ENCODE measurements at regions not wholly inside any gene's neighbourhood (a gene's known extent, or its start where the extent isn't known, plus 50 kb on each side); places are given as distances from the start of the nearest gene placed in this dataset.
A peak's percentile ranks its signal among the peaks of the same experiment; 100 is the strongest.

DNA sequence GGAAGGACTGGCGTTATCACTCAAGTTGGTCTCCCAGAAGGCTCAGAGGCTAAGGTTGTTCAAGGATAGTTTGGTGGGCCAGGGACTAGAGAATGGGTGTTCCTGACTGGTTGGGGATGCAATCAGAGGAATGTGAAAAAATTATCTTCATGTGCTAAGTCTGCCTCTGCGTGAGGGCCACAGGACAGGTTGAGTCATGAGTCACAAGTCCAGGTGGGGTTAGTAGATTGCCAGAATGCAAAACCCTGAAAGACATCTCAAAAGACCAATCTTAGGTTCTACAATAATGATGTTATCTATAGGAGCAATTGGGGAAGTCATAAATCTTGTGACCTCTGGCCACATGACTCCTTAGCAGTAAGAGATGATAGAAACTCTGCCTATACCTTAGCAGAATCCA lies 220.1 kb upstream of the EEA1 start:
- no peak overlapping the region for H3K4me3 ChIP-seq
- no peak for TF ChIP-seq POLR2A (IDR thresholded peaks at IDR 0.05)
- TF ChIP-seq, protein P1, sequence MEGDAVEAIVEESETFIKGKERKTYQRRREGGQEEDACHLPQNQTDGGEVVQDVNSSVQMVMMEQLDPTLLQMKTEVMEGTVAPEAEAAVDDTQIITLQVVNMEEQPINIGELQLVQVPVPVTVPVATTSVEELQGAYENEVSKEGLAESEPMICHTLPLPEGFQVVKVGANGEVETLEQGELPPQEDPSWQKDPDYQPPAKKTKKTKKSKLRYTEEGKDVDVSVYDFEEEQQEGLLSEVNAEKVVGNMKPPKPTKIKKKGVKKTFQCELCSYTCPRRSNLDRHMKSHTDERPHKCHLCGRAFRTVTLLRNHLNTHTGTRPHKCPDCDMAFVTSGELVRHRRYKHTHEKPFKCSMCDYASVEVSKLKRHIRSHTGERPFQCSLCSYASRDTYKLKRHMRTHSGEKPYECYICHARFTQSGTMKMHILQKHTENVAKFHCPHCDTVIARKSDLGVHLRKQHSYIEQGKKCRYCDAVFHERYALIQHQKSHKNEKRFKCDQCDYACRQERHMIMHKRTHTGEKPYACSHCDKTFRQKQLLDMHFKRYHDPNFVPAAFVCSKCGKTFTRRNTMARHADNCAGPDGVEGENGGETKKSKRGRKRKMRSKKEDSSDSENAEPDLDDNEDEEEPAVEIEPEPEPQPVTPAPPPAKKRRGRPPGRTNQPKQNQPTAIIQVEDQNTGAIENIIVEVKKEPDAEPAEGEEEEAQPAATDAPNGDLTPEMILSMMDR (IDR thresholded peaks at IDR 0.05) = no peak
- peak in 1 of 3 donors; percentile 58 for DNase-seq
- no peaks in the 10 kb centered on the region for H3K9me3 ChIP-seq
- H3K4me1 ChIP-seq = peaks cover 0 to 18% (median 0%) of the 10 kb centered on the region in 4 donors
- no peaks in the 10 kb centered on the region for H3K27me3 ChIP-seq
- peak overlapping the region in 1 of 4 donors; percentile 26 for H3K27ac ChIP-seq
- H3K36me3 ChIP-seq = no peaks in the 10 kb centered on the region

DNA sequence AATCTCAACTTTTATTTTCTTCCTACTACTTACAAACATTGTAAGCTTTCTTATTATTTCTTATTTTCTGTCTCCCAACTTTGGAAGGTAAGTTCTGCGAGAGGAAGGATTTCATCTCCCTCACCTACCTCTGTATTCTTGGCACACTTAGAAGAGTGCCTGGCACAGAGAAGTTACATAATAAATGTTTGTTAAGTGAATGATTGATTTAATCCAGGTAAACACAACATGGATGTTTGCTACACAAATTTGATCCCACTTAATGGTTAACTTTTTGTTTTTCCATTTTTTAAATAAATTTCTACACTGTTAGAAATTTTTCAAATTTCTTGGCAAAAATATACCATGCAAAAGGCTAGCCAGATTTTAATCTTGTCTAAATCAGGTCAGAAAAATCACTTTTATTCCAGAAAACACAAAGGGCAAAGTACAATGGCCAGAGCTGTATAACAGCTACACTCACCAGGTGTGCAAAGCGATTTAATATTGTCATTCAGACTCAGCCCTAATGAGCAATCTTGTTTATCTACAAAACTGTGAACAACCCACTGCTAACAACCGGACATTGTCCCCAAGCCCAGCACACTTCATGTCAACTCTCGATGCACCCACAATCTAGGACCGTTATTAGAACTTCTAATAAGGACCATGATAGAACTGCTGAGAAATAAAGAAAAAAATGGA lies 222.1 kb upstream of the EEA1 start:
- H3K4me1 ChIP-seq = peaks cover 0 to 28% (median 0%) of the 10 kb centered on the region in 4 donors
- no peaks in the 10 kb centered on the region for H3K27me3 ChIP-seq
- no peak overlapping the region for H3K27ac ChIP-seq
- H3K36me3 ChIP-seq = no peaks in the 10 kb centered on the region
- no peak overlapping the region for H3K4me3 ChIP-seq
- TF ChIP-seq, protein P1 (IDR thresholded peaks at IDR 0.05) = peak in 1 of 6 experiments; percentile 19
- TF ChIP-seq POLR2A (IDR thresholded peaks at IDR 0.05) = no peak
- H3K9me3 ChIP-seq = no peaks in the 10 kb centered on the region
- DNase-seq = peak in 1 of 3 donors; percentile 64

DNA sequence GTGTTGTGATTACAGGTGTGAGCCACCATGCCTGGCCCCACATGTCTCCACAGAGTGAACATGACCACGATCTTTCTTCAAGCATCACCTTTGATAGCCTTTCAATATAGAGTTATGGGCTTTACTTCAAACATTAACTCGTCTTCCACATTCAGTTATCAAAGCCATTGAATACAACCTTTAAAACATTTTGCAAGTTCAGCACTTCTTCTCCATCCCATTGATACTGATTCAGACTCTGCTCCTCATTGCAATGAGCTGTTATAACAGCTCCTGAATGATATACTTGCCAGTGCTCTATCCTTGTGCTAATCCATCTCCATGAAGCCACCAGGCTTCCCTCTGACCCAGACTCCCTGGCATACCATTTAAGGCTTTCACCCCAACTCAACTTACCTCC lies 223.5 kb upstream of the EEA1 start:
- DNase-seq = no peak
- H3K4me3 ChIP-seq = no peak overlapping the region
- no peak for TF ChIP-seq POLR2A (IDR thresholded peaks at IDR 0.05)
- TF ChIP-seq, protein P1 (IDR thresholded peaks at IDR 0.05) = no peak
- H3K9me3 ChIP-seq = no peaks in the 10 kb centered on the region
- no peaks in the 10 kb centered on the region for H3K27me3 ChIP-seq
- peaks cover 0 to 32% (median 0%) of the 10 kb centered on the region in 4 donors for H3K4me1 ChIP-seq
- H3K36me3 ChIP-seq = no peaks in the 10 kb centered on the region
- H3K27ac ChIP-seq = no peak overlapping the region

DNA sequence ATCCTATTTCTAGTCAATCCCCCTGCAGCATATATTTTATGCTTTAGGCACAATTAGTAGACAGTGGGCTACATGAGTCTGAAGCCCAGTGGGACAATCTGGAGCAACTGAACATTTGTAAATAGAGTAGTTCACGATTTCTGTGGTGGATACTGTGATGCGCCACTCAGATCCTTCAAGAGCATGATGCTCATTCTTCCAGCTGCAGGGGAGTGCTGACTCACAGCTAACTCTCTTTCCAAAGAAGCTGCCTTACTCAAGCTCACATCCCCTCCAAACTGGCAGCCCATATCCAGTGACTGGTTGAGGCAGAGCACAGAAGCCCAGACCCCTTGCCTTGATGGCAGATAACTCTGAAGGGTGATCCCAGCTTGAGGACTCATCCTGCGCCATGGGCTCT lies 224.2 kb upstream of the EEA1 start:
- H3K27ac ChIP-seq = no peak overlapping the region
- H3K4me1 ChIP-seq = peaks cover 0 to 32% (median 0%) of the 10 kb centered on the region in 4 donors
- no peaks in the 10 kb centered on the region for H3K36me3 ChIP-seq
- H3K27me3 ChIP-seq = no peaks in the 10 kb centered on the region
- TF ChIP-seq POLR2A (IDR thresholded peaks at IDR 0.05) = no peak
- TF ChIP-seq, protein P1 (IDR thresholded peaks at IDR 0.05) = no peak
- no peak overlapping the region for H3K4me3 ChIP-seq
- no peaks in the 10 kb centered on the region for H3K9me3 ChIP-seq
- no peak for DNase-seq

DNA sequence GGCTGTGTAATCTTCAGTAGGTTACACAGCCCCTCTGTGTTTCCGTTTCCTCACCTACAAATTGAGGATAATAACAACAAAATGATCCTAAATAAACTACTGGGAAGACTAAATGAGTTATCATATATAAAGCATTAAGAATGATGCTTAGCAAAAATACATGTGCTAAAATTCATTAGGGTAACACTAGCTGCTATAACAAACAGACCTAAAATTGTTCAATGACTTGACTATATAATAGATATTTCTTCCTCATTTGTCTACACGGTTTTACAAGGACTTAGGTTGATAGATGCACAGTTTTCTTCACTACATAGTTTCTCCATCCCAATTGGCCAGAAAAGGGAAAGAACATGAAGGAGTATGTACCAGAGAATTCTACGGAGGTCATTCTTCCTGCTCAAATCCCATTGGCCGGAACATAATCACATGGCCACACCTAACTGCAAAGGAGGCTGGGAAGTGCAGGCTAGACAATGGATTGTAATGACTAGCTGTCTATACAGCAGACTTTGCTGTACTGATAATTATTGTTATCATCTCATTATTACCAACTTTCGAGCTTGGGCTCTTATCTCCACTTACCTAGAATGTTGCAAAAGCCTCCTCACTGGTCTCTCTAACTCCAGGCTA lies 223.5 kb upstream of the NUDT4 start:
- no peak for DNase-seq
- TF ChIP-seq POLR2A (IDR thresholded peaks at IDR 0.05) = no peak
- TF ChIP-seq, protein P1 (IDR thresholded peaks at IDR 0.05) = no peak
- Histone ChIP-seq H3K4me3 (no peak overlapping the region), H3K27me3 (no peaks in the 10 kb centered on the region), H3K9me3 (no peaks in the 10 kb centered on the region), H3K27ac (no peak overlapping the region), H3K4me1 (peaks cover 0 to 32% (median 0%) of the 10 kb centered on the region in 4 donors), H3K36me3 (no peaks in the 10 kb centered on the region)

Data from Peyer's patch (tissue), 4 donors.